D721Med (cell line): ENCODE measurements at regions not wholly inside any gene's neighbourhood (a gene's known extent, or its start where the extent isn't known, plus 50 kb on each side); places are given as distances from the start of the nearest gene placed in this dataset.
"Not testable (repeated sequence)": the region's sequence is repeated elsewhere in the genome, so short reads cannot be mapped to it uniquely, and the experiment has no call there.

Source experiments
- DNase-seq: peaks from one replicate; pipeline ENCODE4 v3.0.0; 2011; ENCODE audit warnings: low spot score; ENCODE audit not compliant: insufficient read length
- FAIRE-seq: peaks from 2 replicates; lab custom pipeline; 2011; peaks lifted over from hg19 to GRCh38; lab: Jason Lieb, UNC
- CTCF ChIP-seq: IDR thresholded peaks from 2 replicates; pipeline ENCODE4 v1.5.1; 2012; ENCODE audit warnings: mild to moderate bottlenecking, control low read depth; ENCODE audit not compliant: insufficient read depth; ENCODE audit errors: missing control alignments

GRCh38 chr5:58312299-58312698, 147.6 kb downstream of the PLK2 start:
- FAIRE-seq, result no peak
- DNase-seq, result no peak

GRCh38 chr5:58311526-58311925, 148.4 kb downstream of the PLK2 start:
- no peak for TF ChIP-seq CTCF
- FAIRE-seq (no peak), DNase-seq (no peak)

More at GRCh38 chr5:58312299-58312698, 147.6 kb downstream of the PLK2 start:
- TF ChIP-seq CTCF, result no peak

- DNase-seq, FAIRE-seq: not testable (repeated sequence)
Measured at GRCh38 chr5:58308384-58308783, 151.5 kb downstream of the PLK2 start.

- no peak for TF ChIP-seq CTCF
- no peak for DNase-seq
Measured at GRCh38 chr5:58300346-58300895, 159.5 kb downstream of the PLK2 start.

GRCh38 chr5:58299256-58299655, 160.6 kb downstream of the PLK2 start:
- FAIRE-seq (no peak), DNase-seq (no peak)
- TF ChIP-seq CTCF, result no peak

More at GRCh38 chr5:58300346-58300895, 159.5 kb downstream of the PLK2 start:
- FAIRE-seq, result no peak

GRCh38 chr5:58294598-58295305, 165.1 kb downstream of the PLK2 start:
- FAIRE-seq (no peak), DNase-seq (no peak)

GRCh38 chr5:58288275-58288674, 171.6 kb downstream of the PLK2 start:
- DNase-seq, FAIRE-seq: not testable (repeated sequence)

More at GRCh38 chr5:58294598-58295305, 165.1 kb downstream of the PLK2 start:
- no peak for TF ChIP-seq CTCF

- no peak for DNase-seq
- no peak for TF ChIP-seq CTCF
- FAIRE-seq, result no peak
Measured at GRCh38 chr5:58286741-58287140, 173.1 kb downstream of the PLK2 start.
